ENCODE measurements at regions not wholly inside any gene's neighbourhood (a gene's known extent, or its start where the extent isn't known, plus 50 kb on each side); places are given as distances from the start of the nearest gene placed in this dataset.

- 74 to 80% (median 79%) methylated on average over 4 of the region's 4 CpGs for WGBS, 3 donors
- Histone ChIP-seq H3K4me3 (no peak overlapping the region), H3K4me1 (ENCODE audit: insufficient read depth) (no peaks in the 10 kb centered on the region), H3K27me3 (no peaks in the 10 kb centered on the region), H3K27ac (no peak overlapping the region), H3K9me3 (no peaks in the 10 kb centered on the region), H3K36me3 (no peaks in the 10 kb centered on the region)
- no peak for DNase-seq
- TF ChIP-seq CTCF (IDR thresholded peaks at IDR 0.05): no peak
- TF ChIP-seq POLR2A (IDR thresholded peaks at IDR 0.05): no peak
- TF ChIP-seq EP300 (IDR thresholded peaks at IDR 0.05): no peak
- intact Hi-C loops (cut with DNase I): no loop called here
Measured at GRCh38 chr13:65600702-65601101, 1629.4 kb downstream of the PCDH9 start.

- intact Hi-C loops (cut with DNase I): no loop called here
Measured at GRCh38 chr13:65597839-65598818, 1632.0 kb downstream of the PCDH9 start.

GRCh38 chr13:65595916-65596315 lies 1634.2 kb downstream of the PCDH9 start:
- no peaks in the 10 kb centered on the region for H3K9me3 ChIP-seq
- TF ChIP-seq CTCF (IDR thresholded peaks at IDR 0.05): no peak
- no peak for TF ChIP-seq POLR2A (IDR thresholded peaks at IDR 0.05)
- no peaks in the 10 kb centered on the region for H3K4me1 ChIP-seq (ENCODE audit: insufficient read depth)
- 13 to 24% (median 16%) methylated on average over 2 of the region's 2 CpGs for WGBS, 3 donors
- no peaks in the 10 kb centered on the region for H3K36me3 ChIP-seq
- no peak overlapping the region for H3K27ac ChIP-seq
- intact Hi-C loops (cut with DNase I): no loop called here
- no peak overlapping the region for H3K4me3 ChIP-seq
- no peak for DNase-seq
- H3K27me3 ChIP-seq: no peaks in the 10 kb centered on the region

More at GRCh38 chr13:65597839-65598818, 1632.0 kb downstream of the PCDH9 start:
- H3K4me3 ChIP-seq: no peak overlapping the region
- H3K27ac ChIP-seq: no peak overlapping the region
- TF ChIP-seq EP300 (IDR thresholded peaks at IDR 0.05) (no peak), POLR2A (IDR thresholded peaks at IDR 0.05) (no peak)
- no peaks in the 10 kb centered on the region for H3K27me3 ChIP-seq
- H3K4me1 ChIP-seq (ENCODE audit: insufficient read depth): no peaks in the 10 kb centered on the region
- DNase-seq: no peak
- H3K36me3 ChIP-seq: no peaks in the 10 kb centered on the region
- WGBS, 3 donors: 22 to 34% (median 31%) methylated on average over 1 of the region's 1 CpG
- no peaks in the 10 kb centered on the region for H3K9me3 ChIP-seq

- Histone ChIP-seq H3K9me3 (no peaks in the 10 kb centered on the region), H3K4me1 (ENCODE audit: insufficient read depth) (no peaks in the 10 kb centered on the region), H3K4me3 (no peak overlapping the region), H3K27ac (no peak overlapping the region), H3K27me3 (no peaks in the 10 kb centered on the region), H3K36me3 (no peaks in the 10 kb centered on the region)
- no peak for DNase-seq
- TF ChIP-seq EP300 (IDR thresholded peaks at IDR 0.05) (no peak), CTCF (IDR thresholded peaks at IDR 0.05) (no peak), POLR2A (IDR thresholded peaks at IDR 0.05) (no peak)
- intact Hi-C loops (cut with DNase I): no loop called here
- 1 to 6% (median 2%) methylated on average over 1 of the region's 1 CpG for WGBS, 3 donors
Measured at GRCh38 chr13:65594298-65594781, 1635.8 kb downstream of the PCDH9 start.

Measured in ovary (tissue), 7 donors.